CD4-positive, CD25-positive, alpha-beta regulatory T cell (primary cell): ENCODE measurements at regions not wholly inside any gene's neighbourhood (a gene's known extent, or its start where the extent isn't known, plus 50 kb on each side); places are given as distances from the start of the nearest gene placed in this dataset.

Source experiments
- ATAC-seq, 2 donors: fragments of 150-1000 bp; cut with Tn5 transposase; one replicate each; pipeline ENCODE4 v1.10.0; 2021; ENCODE audit warnings: low read depth in 2 of 2, moderate number of reproducible peaks in 2 of 2, moderate library complexity in 1 of 2
- DNase-seq, 3 donors: peaks; one replicate each; pipeline versions ENCODE4 v3.0.0 to v3.0.0-alpha.2; 2012 to 2022; ENCODE audit warnings: mixed read lengths in 1 of 3
- H3K27ac ChIP-seq: one replicate; pipeline ENCODE4 v1.7.0; 2013; ENCODE audit warnings: mild to moderate bottlenecking, low read length; ENCODE audit not compliant: insufficient read depth, poor library complexity, severe bottlenecking
- H3K27me3 ChIP-seq: one replicate; pipeline ENCODE4 v1.7.0; 2013; ENCODE audit warnings: low read length; ENCODE audit not compliant: control insufficient read depth, insufficient read depth
- H3K36me3 ChIP-seq: one replicate; pipeline ENCODE4 v1.7.0; 2013; ENCODE audit warnings: mild to moderate bottlenecking, low read length, moderate library complexity; ENCODE audit not compliant: control insufficient read depth, insufficient read depth
- H3K4me1 ChIP-seq: 2 replicates; pipeline ENCODE4 v1.7.0; 2013; ENCODE audit warnings: mild to moderate bottlenecking, low read length; ENCODE audit not compliant: insufficient read depth, control insufficient read depth, poor library complexity, severe bottlenecking
- H3K4me3 ChIP-seq: one replicate; pipeline ENCODE4 v1.7.0; 2013; ENCODE audit warnings: low read depth, mild to moderate bottlenecking, low read length, moderate library complexity
- H3K9me3 ChIP-seq, 2 experiments: 1 replicate in 1 of 2; 2 replicates in 1 of 2; pipeline ENCODE4 v1.7.0; 2013; ENCODE audit warnings: low read length in 2 of 2, mild to moderate bottlenecking in 1 of 2, moderate library complexity in 1 of 2; ENCODE audit not compliant: control insufficient read depth in 2 of 2
- H3K27ac Mint-ChIP-seq, 3 donors: one replicate each; pipeline ENCODE4 v1.8.0; 2020 to 2022; ENCODE audit warnings: mild to moderate bottlenecking in 3 of 3, mixed read lengths in 3 of 3, moderate library complexity in 2 of 3
- H3K27me3 Mint-ChIP-seq: one replicate; pipeline ENCODE4 v1.8.0; 2022; ENCODE audit warnings: mild to moderate bottlenecking, mixed read lengths
- H3K36me3 Mint-ChIP-seq: one replicate; pipeline ENCODE4 v1.8.0; 2020; ENCODE audit warnings: mixed read lengths
- H3K4me1 Mint-ChIP-seq, 4 donors: one replicate each; pipeline ENCODE4 v1.8.0; 2020 to 2022; ENCODE audit warnings: mixed read lengths in 4 of 4, mild to moderate bottlenecking in 1 of 4
- H3K4me3 Mint-ChIP-seq, 4 donors: one replicate each; pipeline ENCODE4 v1.8.0; 2020 to 2022; ENCODE audit warnings: mild to moderate bottlenecking in 4 of 4, mixed read lengths in 4 of 4, moderate library complexity in 3 of 4
- H3K9me3 Mint-ChIP-seq, 7 donors: one replicate each; pipeline ENCODE4 v1.8.0; 2020 to 2022; ENCODE audit warnings: mixed read lengths in 7 of 7, mild to moderate bottlenecking in 3 of 7, moderate library complexity in 2 of 7

- Mint-ChIP-seq H3K9me3 (peaks cover 0 to 4% (median 0%) of the 10 kb centered on the region in 7 donors), H3K27me3 (no peaks in the 10 kb centered on the region), H3K27ac (no peak overlapping the region), H3K4me1 (no peaks in the 10 kb centered on the region), H3K4me3 (no peak overlapping the region), H3K36me3 (no peaks in the 10 kb centered on the region)
- H3K36me3 ChIP-seq: no peaks in the 10 kb centered on the region
- no peaks in the 10 kb centered on the region for H3K4me1 ChIP-seq
- ATAC-seq: no peak
- no peak overlapping the region for H3K4me3 ChIP-seq
- peaks cover 0 to 2% of the 10 kb centered on the region in 2 experiments for H3K9me3 ChIP-seq
- no peak for DNase-seq
- H3K27me3 ChIP-seq: peaks cover 2% of the 10 kb centered on the region
- H3K27ac ChIP-seq: no peak overlapping the region
Measured at GRCh38 chr2:168315331-168316072, 68.1 kb upstream of the STK39 start.

- peaks cover 2% of the 10 kb centered on the region for H3K27me3 ChIP-seq
- no peaks in the 10 kb centered on the region for H3K4me1 ChIP-seq
- Mint-ChIP-seq H3K36me3 (no peaks in the 10 kb centered on the region), H3K27me3 (peaks cover 4% of the 10 kb centered on the region), H3K4me1 (no peaks in the 10 kb centered on the region), H3K27ac (no peak overlapping the region), H3K9me3 (peaks cover 0 to 4% (median 0%) of the 10 kb centered on the region in 7 donors), H3K4me3 (no peak overlapping the region)
- H3K9me3 ChIP-seq: peaks cover 0 to 2% of the 10 kb centered on the region in 2 experiments
- ATAC-seq: no peak
- H3K4me3 ChIP-seq: no peak overlapping the region
- no peak overlapping the region for H3K27ac ChIP-seq
- no peak for DNase-seq
- H3K36me3 ChIP-seq: no peaks in the 10 kb centered on the region
Measured at GRCh38 chr2:168316073-168316440, 68.7 kb upstream of the STK39 start.

GRCh38 chr2:168317282-168317681 is 69.9 kb upstream of the STK39 start:
- ATAC-seq (no peak), DNase-seq (no peak)
- no peak overlapping the region for H3K27ac Mint-ChIP-seq

GRCh38 chr2:168320267-168320666 is 72.9 kb upstream of the STK39 start:
- H3K27me3 ChIP-seq: no peaks in the 10 kb centered on the region
- H3K36me3 Mint-ChIP-seq: no peaks in the 10 kb centered on the region
- H3K27ac Mint-ChIP-seq: no peak overlapping the region
- no peak overlapping the region for H3K27ac ChIP-seq
- H3K4me1 Mint-ChIP-seq: no peaks in the 10 kb centered on the region
- DNase-seq (no peak), ATAC-seq (no peak)
- peaks cover 0 to 3% (median 0%) of the 10 kb centered on the region in 7 donors for H3K9me3 Mint-ChIP-seq
- H3K27me3 Mint-ChIP-seq: peaks cover 45% of the 10 kb centered on the region
- no peaks in the 10 kb centered on the region for H3K9me3 ChIP-seq
- H3K4me1 ChIP-seq: no peaks in the 10 kb centered on the region
- H3K4me3 ChIP-seq: no peak overlapping the region
- no peak overlapping the region for H3K4me3 Mint-ChIP-seq
- no peaks in the 10 kb centered on the region for H3K36me3 ChIP-seq

More at GRCh38 chr2:168317282-168317681, 69.9 kb upstream of the STK39 start:
- Mint-ChIP-seq H3K36me3 (no peaks in the 10 kb centered on the region), H3K27me3 (peaks cover 16% of the 10 kb centered on the region), H3K9me3 (peaks cover 0 to 4% (median 0%) of the 10 kb centered on the region in 7 donors), H3K4me3 (no peak overlapping the region), H3K4me1 (no peaks in the 10 kb centered on the region)
- Histone ChIP-seq H3K4me1 (no peaks in the 10 kb centered on the region), H3K9me3 (peaks cover 0 to 2% of the 10 kb centered on the region in 2 experiments), H3K4me3 (no peak overlapping the region), H3K36me3 (no peaks in the 10 kb centered on the region), H3K27me3 (peaks cover 2% of the 10 kb centered on the region), H3K27ac (no peak overlapping the region)

- no peaks in the 10 kb centered on the region for H3K9me3 ChIP-seq
- no peak overlapping the region for H3K27ac ChIP-seq
- ATAC-seq (no peak), DNase-seq (no peak)
- no peaks in the 10 kb centered on the region for H3K4me1 ChIP-seq
- no peaks in the 10 kb centered on the region for H3K27me3 ChIP-seq
- Mint-ChIP-seq H3K27me3 (peaks cover 66% of the 10 kb centered on the region), H3K9me3 (peaks cover 0 to 4% (median 1%) of the 10 kb centered on the region in 7 donors), H3K36me3 (no peaks in the 10 kb centered on the region), H3K4me3 (no peak overlapping the region), H3K4me1 (peaks cover 0 to 2% (median 0%) of the 10 kb centered on the region in 4 donors), H3K27ac (no peak overlapping the region)
- no peak overlapping the region for H3K4me3 ChIP-seq
- no peaks in the 10 kb centered on the region for H3K36me3 ChIP-seq
Measured at GRCh38 chr2:168322325-168323007, 75.1 kb upstream of the STK39 start.

- Mint-ChIP-seq H3K4me1 (peaks cover 0 to 3% (median 0%) of the 10 kb centered on the region in 4 donors), H3K36me3 (no peaks in the 10 kb centered on the region), H3K27me3 (peaks cover 66% of the 10 kb centered on the region), H3K27ac (no peak overlapping the region), H3K9me3 (peaks cover 0 to 7% (median 2%) of the 10 kb centered on the region in 7 donors), H3K4me3 (no peak overlapping the region)
- Histone ChIP-seq H3K9me3 (no peaks in the 10 kb centered on the region), H3K4me3 (no peak overlapping the region), H3K27me3 (no peaks in the 10 kb centered on the region), H3K27ac (no peak overlapping the region), H3K4me1 (no peaks in the 10 kb centered on the region), H3K36me3 (no peaks in the 10 kb centered on the region)
- DNase-seq (no peak), ATAC-seq (no peak)
Measured at GRCh38 chr2:168323529-168324021, 76.2 kb upstream of the STK39 start.

GRCh38 chr2:168326572-168326971 is 79.2 kb upstream of the STK39 start:
- H3K36me3 Mint-ChIP-seq: no peaks in the 10 kb centered on the region
- Histone ChIP-seq H3K36me3 (no peaks in the 10 kb centered on the region), H3K9me3 (peaks cover 6 to 12% of the 10 kb centered on the region in 2 experiments), H3K27me3 (no peaks in the 10 kb centered on the region), H3K27ac (no peak overlapping the region), H3K4me3 (no peak overlapping the region), H3K4me1 (no peaks in the 10 kb centered on the region)
- H3K9me3 Mint-ChIP-seq: peaks cover 2 to 17% (median 11%) of the 10 kb centered on the region in 7 donors
- DNase-seq (no peak), ATAC-seq (no peak)
- H3K27ac Mint-ChIP-seq: no peak overlapping the region
- H3K27me3 Mint-ChIP-seq: peaks cover 57% of the 10 kb centered on the region
- H3K4me1 Mint-ChIP-seq: peaks cover 0 to 3% (median 0%) of the 10 kb centered on the region in 4 donors
- no peak overlapping the region for H3K4me3 Mint-ChIP-seq
